HepG2 (cell line): ENCODE measurements at regions not wholly inside any gene's neighbourhood (a gene's known extent, or its start where the extent isn't known, plus 50 kb on each side); places are given as distances from the start of the nearest gene placed in this dataset.

Experiments used
- ATAC-seq: fragments of 200-7000 bp; cut with Tn5 transposase; 3 replicates; pipeline ENCODE4 v1.9.1; 2020; ENCODE audit warnings: mild to moderate bottlenecking, moderate library complexity
- BruUV-seq: library from RNA; stranded (reverse); fragments of 400-500 nt; replicated peaks from 2 replicates; lab custom pipeline; 2021; lab: Mats Ljungman, UMichigan
- CTCF ChIA-PET: fragments of 300-600 bp; formaldehyde crosslinking; extraction: SDS; loops from one replicate; lab custom pipeline; 2021; ENCODE audit warnings: low total read pairs, inconsistent platforms, low intra/inter-chr PET ratio; lab: Yijun Ruan, JAX
- POLR2A ChIA-PET: fragments of 350-600 bp; sonication (Branson Sonifier 250); formaldehyde crosslinking; loops from one replicate; lab custom pipeline; 2020; ENCODE audit warnings: antibody characterized with exemption, inconsistent platforms; lab: Yijun Ruan, JAX
- DNase-seq: peaks from one replicate; pipeline ENCODE4 v3.0.0-alpha.2; 2015; ENCODE audit warnings: low spot score
- FAIRE-seq: peaks from 3 replicates; lab custom pipeline; 2011; peaks lifted over from hg19 to GRCh38; lab: Jason Lieb, UNC
- H2AFZ ChIP-seq: one replicate; pipeline ENCODE4 v1.6.1; 2011; ENCODE audit warnings: low read length, inconsistent platforms
- H3K27ac ChIP-seq: fragments of 300-600 bp; 3 replicates; pipeline ENCODE4 v1.8.0; 2011; ENCODE audit warnings: mixed run types, mild to moderate bottlenecking, mixed read lengths, low read length, inconsistent platforms; ENCODE audit not compliant: insufficient read depth; ENCODE audit errors: extremely low read length
- H3K27me3 ChIP-seq, 2 experiments: fragments of 200-600 bp in 1 of 2; 2 replicates in 1 of 2; 3 replicates in 1 of 2; pipeline versions ENCODE4 v1.6.0 to v1.8.0; 2011; ENCODE audit warnings: low read length in 2 of 2, mild to moderate bottlenecking in 2 of 2, moderate library complexity in 2 of 2, inconsistent platforms in 1 of 2; ENCODE audit not compliant: insufficient read depth in 2 of 2, control insufficient read depth in 1 of 2
- H3K36me3 ChIP-seq, 2 experiments: fragments of 200-600 bp in 1 of 2; replicated peaks in 1 of 2; 2 replicates in 1 of 2; 3 replicates in 1 of 2; pipeline versions ENCODE4 v1.5.1 to v1.8.0; 2011; ENCODE audit warnings: low read length in 2 of 2, inconsistent platforms in 1 of 2; ENCODE audit not compliant: insufficient read depth in 2 of 2, control insufficient read depth in 1 of 2
- H3K4me1 ChIP-seq: 2 replicates; pipeline ENCODE4 v1.5.1; 2012; ENCODE audit warnings: low read length, inconsistent platforms; ENCODE audit not compliant: insufficient read depth
- H3K4me2 ChIP-seq: 2 replicates; pipeline ENCODE4 v1.6.0; 2011; ENCODE audit warnings: low read depth, low read length, inconsistent platforms
- H3K4me3 ChIP-seq, 3 experiments: fragments of 200-600 bp in 1 of 3; sonication (generic), shearing (Covaris generic) in 1 of 3; replicated peaks in 1 of 3; 2 replicates each; pipeline ENCODE4 v1.5.1; 2011 to 2016; ENCODE audit warnings: low read length in 3 of 3, inconsistent platforms in 2 of 3, low read depth in 2 of 3, mild to moderate bottlenecking in 2 of 3, control low read depth in 1 of 3, mixed read lengths in 1 of 3; ENCODE audit not compliant: insufficient read depth in 1 of 3
- H3K79me2 ChIP-seq: one replicate; pipeline ENCODE4 v1.6.1; 2011; ENCODE audit warnings: low read length, inconsistent platforms; ENCODE audit not compliant: insufficient read depth
- H3K9ac ChIP-seq: 2 replicates; pipeline ENCODE4 v1.6.0; 2011; ENCODE audit warnings: mild to moderate bottlenecking, low read depth, low read length, inconsistent platforms; ENCODE audit not compliant: insufficient read depth
- H3K9me3 ChIP-seq: 2 replicates; pipeline ENCODE4 v1.5.1; 2012; ENCODE audit warnings: mild to moderate bottlenecking, low read length
- H4K20me1 ChIP-seq: 2 replicates; pipeline ENCODE4 v1.6.0; 2011; ENCODE audit warnings: inconsistent platforms, mild to moderate bottlenecking, low read length, moderate library complexity; ENCODE audit not compliant: insufficient read depth
- GTF3A ChIP-seq: sonication (generic); formaldehyde crosslinking; conservative IDR thresholded peaks from 2 replicates; pipeline ENCODE4 v1.4.0; 2020; ENCODE audit warnings: mild to moderate bottlenecking, missing genetic modification reagents
- KAT2B ChIP-seq: fragments of 150-350 bp; IDR thresholded peaks from 2 replicates; pipeline ENCODE4 v1.6.1; 2014; ENCODE audit warnings: low read depth, low read length, borderline replicate concordance
- KLF11 ChIP-seq: IDR thresholded peaks from 2 replicates; pipeline ENCODE4 v1.6.1; 2016; ENCODE audit warnings: missing compliant biosample characterization
- POGZ ChIP-seq: sonication (generic); formaldehyde crosslinking; IDR thresholded peaks from 2 replicates; pipeline ENCODE4 v1.4.0; 2020; ENCODE audit warnings: mild to moderate bottlenecking, missing genetic modification reagents
- POLR2A ChIP-seq, 2 experiments: IDR thresholded peaks; 2 replicates each; pipeline ENCODE4 v1.6.1; 2011; ENCODE audit warnings: low read depth in 2 of 2, low read length in 2 of 2, mild to moderate bottlenecking in 1 of 2, moderate library complexity in 1 of 2; ENCODE audit not compliant: insufficient read depth in 1 of 2
- PTBP1 ChIP-seq: fragments of 200-400 bp; formaldehyde crosslinking; IDR thresholded peaks from 2 replicates; pipeline ENCODE4 v1.6.1; 2018; ENCODE audit warnings: low read length, low read depth; ENCODE audit not compliant: poor library complexity, severe bottlenecking
- REST ChIP-seq, 2 experiments: IDR thresholded peaks; 2 replicates each; pipeline ENCODE4 v1.6.1; 2011 to 2012; ENCODE audit warnings: low read length in 2 of 2, borderline replicate concordance in 1 of 2, low read depth in 1 of 2, mild to moderate bottlenecking in 1 of 2, moderate library complexity in 1 of 2
- RXRB ChIP-seq: IDR thresholded peaks from 2 replicates; pipeline ENCODE4 v1.6.1; 2016; ENCODE audit warnings: borderline replicate concordance, missing genetic modification reagents, missing compliant biosample characterization
- SIX1 ChIP-seq: sonication (generic); formaldehyde crosslinking; IDR thresholded peaks from 2 replicates; pipeline ENCODE4 v1.4.0; 2020; ENCODE audit warnings: missing genetic modification reagents, borderline replicate concordance
- SMARCE1 ChIP-seq: fragments of 450-650 bp; IDR thresholded peaks from 2 replicates; pipeline ENCODE4 v1.6.1; 2017; ENCODE audit warnings: borderline replicate concordance
- SRY ChIP-seq: sonication (generic); formaldehyde crosslinking; IDR thresholded peaks from 2 replicates; pipeline ENCODE4 v1.8.0; 2022; ENCODE audit warnings: mild to moderate bottlenecking, missing genetic modification reagents
- TMF1 ChIP-seq: sonication (generic); formaldehyde crosslinking; IDR thresholded peaks from 2 replicates; pipeline ENCODE4 v1.8.1; 2022; ENCODE audit warnings: low read depth, missing genetic modification reagents
- ZFP36L2 ChIP-seq: sonication (generic); formaldehyde crosslinking; IDR thresholded peaks from 2 replicates; pipeline ENCODE4 v1.4.0; 2020; ENCODE audit warnings: missing genetic modification reagents
- ZNF556 ChIP-seq: sonication (generic); formaldehyde crosslinking; IDR thresholded peaks from 2 replicates; pipeline ENCODE4 v1.4.0; 2020; ENCODE audit warnings: mild to moderate bottlenecking, missing genetic modification reagents, borderline replicate concordance
- ZNF749 ChIP-seq: sonication (generic); formaldehyde crosslinking; IDR thresholded peaks from 2 replicates; pipeline ENCODE4 v1.8.0; 2022; ENCODE audit warnings: mild to moderate bottlenecking, missing genetic modification reagents, moderate library complexity, borderline replicate concordance
- ZNF775 ChIP-seq: sonication (generic); formaldehyde crosslinking; IDR thresholded peaks from 2 replicates; pipeline ENCODE4 v1.4.0; 2020; ENCODE audit warnings: missing genetic modification reagents, mild to moderate bottlenecking, moderate library complexity, borderline replicate concordance
- ZNF891 ChIP-seq: sonication (generic); formaldehyde crosslinking; IDR thresholded peaks from 2 replicates; pipeline ENCODE4 v1.5.0; 2020; ENCODE audit warnings: mild to moderate bottlenecking, missing genetic modification reagents
- WGBS: methylation state at CpG from one replicate; pipeline ENCODE4 v1.1.6; 2017; ENCODE audit warnings: low lambda C conversion rate; 5-methylcytosine and 5-hydroxymethylcytosine counted together
- in situ Hi-C: cut with HindIII; loops from 2 replicates; pipeline ENCODE4 v1.10.0; 2017; ENCODE audit warnings: low pct_unique_long_range_greater_than_20kb; ENCODE audit not compliant: extremely low pct_ligation_motif_present
- intact Hi-C: fragments of 100-400 bp; cut with micrococcal nuclease; formaldehyde crosslinking; loops from one replicate; pipeline ENCODE4 v1.10.0; 2022; ENCODE audit not compliant: unreplicated experiment
- TF ChIP-seq, protein P1 (sequence below): sonication (generic); formaldehyde crosslinking; IDR thresholded peaks from 2 replicates; pipeline ENCODE4 v1.4.0; 2020; ENCODE audit warnings: missing genetic modification reagents
- TF ChIP-seq, protein P2 (sequence below): sonication (generic); formaldehyde crosslinking; IDR thresholded peaks from 2 replicates; pipeline ENCODE4 v1.8.1; 2022; ENCODE audit warnings: mild to moderate bottlenecking, missing genetic modification reagents

GRCh38 chr5:28369418-28369817 is 1331.0 kb upstream of the CDH9 start (continued):
- no peak for TF ChIP-seq ZNF749 (CRISPR knock-in tag)
- TF ChIP-seq ZNF775, result no peak
- no peak for TF ChIP-seq POGZ (CRISPR knock-in tag)
- TF ChIP-seq SIX1 (CRISPR knock-in tag), result no peak

DNA sequence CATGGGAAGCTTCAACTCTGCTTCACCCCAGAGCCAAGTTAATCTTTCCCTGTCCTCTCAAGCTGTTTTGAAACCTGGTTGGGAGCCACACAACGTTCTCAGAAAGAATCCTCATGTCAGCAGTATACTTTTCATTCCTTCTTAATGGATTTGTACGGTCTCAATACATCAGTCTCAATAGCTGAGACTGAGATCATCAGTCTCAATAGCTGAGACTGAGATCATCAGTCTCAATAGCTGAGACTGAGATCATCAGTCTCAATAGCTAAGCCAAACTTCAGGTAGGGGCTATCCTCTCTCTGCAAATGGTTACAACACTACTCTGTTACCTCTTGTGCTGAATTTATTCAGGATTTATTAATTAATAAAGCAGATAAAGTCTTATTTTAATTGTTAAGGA is 1317.4 kb upstream of the CDH9 start:
- Histone ChIP-seq H3K9ac (no peak overlapping the region), H3K36me3 (no peaks in the 10 kb centered on the region), H3K4me2 (no peak overlapping the region), H3K27ac (no peak overlapping the region), H3K9me3 (peaks cover 7% of the 10 kb centered on the region), H3K27me3 (no peaks in the 10 kb centered on the region), H3K4me1 (no peaks in the 10 kb centered on the region), H4K20me1 (no peaks in the 10 kb centered on the region), H2AFZ (no peak overlapping the region), H3K79me2 (no peaks in the 10 kb centered on the region), H3K4me3 (no peak overlapping the region)
- ATAC-seq (no peak), FAIRE-seq (no peak), DNase-seq (no peak)
- CTCF ChIA-PET, result no interaction called here
- BruUV-seq, result no TSS peak
- POLR2A ChIA-PET, result no interaction called here
- intact Hi-C loops, result no loop called here
- 3% methylated on average over 2 of the region's 2 CpGs for WGBS
- in situ Hi-C loops, result no loop called here
- TF ChIP-seq REST (IDR thresholded peaks at IDR 0.05; ENCODE audit: borderline replicate concordance in 1 of 2, low read depth in 1 of 2, low read length in 2 of 2) (no peak), PTBP1 (no peak), POLR2A (IDR thresholded peaks at IDR 0.05; ENCODE audit: insufficient read depth in 1 of 2, low read depth in 2 of 2, low read length in 2 of 2) (no peak), ZNF556 (CRISPR knock-in tag) (no peak), KAT2B (no peak), RXRB (CRISPR knock-in tag) (no peak), TMF1 (no peak), ZFP36L2 (CRISPR knock-in tag) (no peak), GTF3A (CRISPR knock-in tag) (no peak), KLF11 (CRISPR knock-in tag) (no peak), SMARCE1 (no peak), SRY (CRISPR knock-in tag) (no peak), ZNF891 (no peak)
- TF ChIP-seq, protein P1, sequence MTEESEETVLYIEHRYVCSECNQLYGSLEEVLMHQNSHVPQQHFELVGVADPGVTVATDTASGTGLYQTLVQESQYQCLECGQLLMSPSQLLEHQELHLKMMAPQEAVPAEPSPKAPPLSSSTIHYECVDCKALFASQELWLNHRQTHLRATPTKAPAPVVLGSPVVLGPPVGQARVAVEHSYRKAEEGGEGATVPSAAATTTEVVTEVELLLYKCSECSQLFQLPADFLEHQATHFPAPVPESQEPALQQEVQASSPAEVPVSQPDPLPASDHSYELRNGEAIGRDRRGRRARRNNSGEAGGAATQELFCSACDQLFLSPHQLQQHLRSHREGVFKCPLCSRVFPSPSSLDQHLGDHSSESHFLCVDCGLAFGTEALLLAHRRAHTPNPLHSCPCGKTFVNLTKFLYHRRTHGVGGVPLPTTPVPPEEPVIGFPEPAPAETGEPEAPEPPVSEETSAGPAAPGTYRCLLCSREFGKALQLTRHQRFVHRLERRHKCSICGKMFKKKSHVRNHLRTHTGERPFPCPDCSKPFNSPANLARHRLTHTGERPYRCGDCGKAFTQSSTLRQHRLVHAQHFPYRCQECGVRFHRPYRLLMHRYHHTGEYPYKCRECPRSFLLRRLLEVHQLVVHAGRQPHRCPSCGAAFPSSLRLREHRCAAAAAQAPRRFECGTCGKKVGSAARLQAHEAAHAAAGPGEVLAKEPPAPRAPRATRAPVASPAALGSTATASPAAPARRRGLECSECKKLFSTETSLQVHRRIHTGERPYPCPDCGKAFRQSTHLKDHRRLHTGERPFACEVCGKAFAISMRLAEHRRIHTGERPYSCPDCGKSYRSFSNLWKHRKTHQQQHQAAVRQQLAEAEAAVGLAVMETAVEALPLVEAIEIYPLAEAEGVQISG (CRISPR knock-in tag), result no peak
- TF ChIP-seq, protein P2, sequence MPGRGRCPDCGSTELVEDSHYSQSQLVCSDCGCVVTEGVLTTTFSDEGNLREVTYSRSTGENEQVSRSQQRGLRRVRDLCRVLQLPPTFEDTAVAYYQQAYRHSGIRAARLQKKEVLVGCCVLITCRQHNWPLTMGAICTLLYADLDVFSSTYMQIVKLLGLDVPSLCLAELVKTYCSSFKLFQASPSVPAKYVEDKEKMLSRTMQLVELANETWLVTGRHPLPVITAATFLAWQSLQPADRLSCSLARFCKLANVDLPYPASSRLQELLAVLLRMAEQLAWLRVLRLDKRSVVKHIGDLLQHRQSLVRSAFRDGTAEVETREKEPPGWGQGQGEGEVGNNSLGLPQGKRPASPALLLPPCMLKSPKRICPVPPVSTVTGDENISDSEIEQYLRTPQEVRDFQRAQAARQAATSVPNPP (CRISPR knock-in tag), result no peak
